NCI-H2227 (cell line): ENCODE measurements at regions not wholly inside any gene's neighbourhood (a gene's known extent, or its start where the extent isn't known, plus 50 kb on each side); places are given as distances from the start of the nearest gene placed in this dataset.

Experiments
- DNase-seq: peaks from one replicate; lab custom pipeline; 2025; ENCODE audit not compliant: unreplicated experiment; lab: John Stamatoyannopoulos, UW

DNA sequence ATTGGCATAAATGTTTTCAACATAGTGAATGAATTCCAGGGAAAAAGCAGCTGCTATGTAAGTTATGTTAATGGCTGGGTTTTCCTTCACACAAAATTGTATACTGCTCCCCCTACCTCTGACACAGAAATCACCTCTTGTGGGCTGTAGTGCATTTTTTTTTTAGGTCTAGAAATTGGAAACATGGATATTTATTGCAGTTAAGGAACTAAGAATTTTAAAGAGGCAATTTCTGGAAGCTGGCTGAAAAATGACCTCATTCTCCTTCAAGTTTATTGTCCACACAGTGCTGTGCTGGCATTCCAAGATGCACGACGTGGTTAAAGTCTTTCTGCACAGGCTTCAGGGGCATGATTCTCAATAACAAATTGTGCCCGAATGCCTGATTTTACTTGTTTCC is 1424.2 kb downstream of the MRPL39 start:
- no peak for DNase-seq

DNA sequence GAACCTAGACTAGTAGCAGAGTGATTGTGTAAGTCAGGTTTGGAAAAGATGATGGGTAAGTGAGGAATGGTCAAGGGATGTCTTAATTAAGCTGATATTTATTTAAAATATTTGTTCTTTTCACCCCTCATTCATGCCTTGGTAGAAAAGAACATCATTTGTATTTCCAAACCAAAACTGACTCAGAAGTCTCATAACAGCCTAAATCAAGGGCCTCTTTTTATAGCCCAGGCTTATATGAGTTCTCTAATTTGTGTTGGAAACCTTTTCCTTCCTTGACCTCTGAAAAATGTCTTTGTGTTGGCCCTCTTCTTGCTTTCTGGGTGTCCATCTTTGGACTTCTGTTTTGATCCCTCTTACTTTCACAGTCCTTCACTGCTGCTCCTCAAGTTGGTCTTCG is 1428.2 kb downstream of the MRPL39 start:
- DNase-seq, result no peak

DNA sequence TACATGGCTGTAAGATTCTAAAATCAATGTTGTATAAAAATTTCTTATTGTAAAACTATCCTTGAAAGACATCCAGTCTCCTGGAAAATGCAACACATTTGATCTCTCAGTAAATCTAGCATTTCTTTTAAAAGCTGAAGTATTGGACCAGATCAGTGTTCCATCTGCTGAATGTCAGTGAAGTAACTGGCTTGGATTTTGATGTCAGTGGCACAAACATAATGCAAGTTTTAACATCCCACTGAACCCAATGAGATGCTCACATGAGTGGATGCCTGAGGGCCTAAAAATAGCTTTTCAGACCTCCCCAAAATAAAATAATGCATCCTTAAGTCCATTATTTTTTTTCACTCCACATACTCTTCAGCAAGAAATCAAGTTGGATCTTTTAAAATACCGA is 1432.2 kb downstream of the MRPL39 start:
- DNase-seq, result no peak

DNA sequence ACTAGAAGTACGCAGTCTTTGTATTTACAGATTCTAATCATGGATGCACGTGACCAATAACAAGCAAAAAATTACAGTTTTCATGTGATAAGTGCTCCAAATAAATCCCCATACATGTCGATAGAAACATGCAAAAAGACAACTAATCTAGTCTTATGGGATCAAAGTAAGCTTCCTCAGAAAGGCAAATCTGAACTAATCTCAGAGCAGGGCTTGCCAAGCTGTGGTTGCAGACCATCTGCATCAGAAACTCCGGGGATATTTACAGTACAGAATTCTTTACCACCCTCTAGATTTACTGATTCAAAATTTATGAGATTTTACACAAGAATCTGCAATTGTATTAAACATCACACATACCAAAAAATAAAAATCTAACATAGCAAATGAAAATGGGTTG is 1435.5 kb downstream of the MRPL39 start:
- no peak for DNase-seq

DNA sequence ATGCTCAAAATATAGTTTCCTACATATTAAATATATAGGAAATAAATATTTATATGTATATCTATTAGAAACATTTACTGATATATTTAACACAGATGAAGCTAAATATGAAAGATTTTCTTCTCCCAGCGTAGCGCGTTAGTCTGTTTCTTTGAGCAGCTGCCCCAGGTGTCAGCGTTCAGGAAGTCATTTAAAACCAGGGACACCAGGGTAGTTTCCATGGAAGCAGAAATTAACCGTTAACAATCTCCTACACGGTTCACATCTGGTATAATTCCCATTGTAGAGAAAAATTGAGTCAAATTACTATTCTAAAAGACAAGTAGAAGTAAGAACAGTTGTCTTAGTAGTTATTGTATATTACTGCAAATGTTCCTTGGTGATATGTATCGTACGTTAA is 1443.7 kb downstream of the MRPL39 start:
- no peak for DNase-seq

DNA sequence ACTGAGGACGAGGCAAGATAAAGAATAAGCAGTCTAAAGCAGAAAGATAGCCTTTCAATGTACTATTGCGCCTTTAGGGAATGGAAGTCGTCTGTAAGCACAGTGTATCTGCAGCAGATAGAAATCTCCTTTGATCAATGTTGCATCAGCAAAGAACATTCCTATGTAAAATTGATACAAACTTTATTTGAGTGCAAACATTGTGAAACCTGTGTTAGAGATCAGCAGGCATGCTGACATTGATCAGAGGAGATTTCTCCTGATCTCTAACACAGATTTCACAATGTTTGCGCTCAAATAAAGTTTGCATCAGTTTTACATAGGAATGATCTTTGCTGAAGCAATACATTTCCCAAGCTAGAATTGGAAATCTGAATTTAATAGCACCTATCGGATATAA is 1446.8 kb downstream of the MRPL39 start:
- DNase-seq, result no peak

DNA sequence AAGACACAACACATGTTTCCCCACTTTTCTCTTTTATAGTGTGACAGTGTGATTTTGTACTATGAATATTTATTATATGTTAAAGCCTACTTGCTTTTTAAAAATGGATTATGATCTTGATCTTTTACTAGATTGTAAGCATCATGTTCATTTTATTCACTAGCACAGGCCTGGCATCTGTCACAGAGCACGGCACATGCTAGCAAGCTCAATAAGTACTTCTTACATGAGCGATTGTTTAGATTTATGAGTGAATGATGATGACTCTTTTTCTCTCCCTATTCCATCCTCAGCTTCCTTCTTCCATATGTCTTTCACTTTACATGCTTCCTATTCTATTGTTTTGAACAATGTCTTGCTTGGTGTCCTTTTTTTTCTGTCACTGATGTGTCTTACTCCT is 1454.1 kb downstream of the MRPL39 start:
- no peak for DNase-seq

DNA sequence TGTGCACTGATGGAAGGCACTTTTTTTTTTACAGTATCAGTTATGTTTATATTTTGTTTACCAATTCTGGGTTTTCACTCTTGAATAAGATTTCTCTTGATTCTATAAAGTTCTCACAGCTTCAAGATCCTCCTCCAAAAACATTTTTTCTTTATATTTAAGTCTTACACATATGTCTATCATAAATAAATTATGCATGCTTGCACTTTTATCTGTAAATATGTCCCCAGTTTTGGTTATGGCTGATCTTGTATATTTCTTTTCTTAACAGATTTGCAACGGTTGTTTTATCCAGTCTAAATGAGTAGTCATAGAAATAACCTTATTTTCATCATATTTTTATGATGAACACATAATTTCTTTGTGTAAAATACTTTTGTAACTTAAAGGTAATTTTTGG is 1456.5 kb downstream of the MRPL39 start:
- DNase-seq, result no peak

DNA sequence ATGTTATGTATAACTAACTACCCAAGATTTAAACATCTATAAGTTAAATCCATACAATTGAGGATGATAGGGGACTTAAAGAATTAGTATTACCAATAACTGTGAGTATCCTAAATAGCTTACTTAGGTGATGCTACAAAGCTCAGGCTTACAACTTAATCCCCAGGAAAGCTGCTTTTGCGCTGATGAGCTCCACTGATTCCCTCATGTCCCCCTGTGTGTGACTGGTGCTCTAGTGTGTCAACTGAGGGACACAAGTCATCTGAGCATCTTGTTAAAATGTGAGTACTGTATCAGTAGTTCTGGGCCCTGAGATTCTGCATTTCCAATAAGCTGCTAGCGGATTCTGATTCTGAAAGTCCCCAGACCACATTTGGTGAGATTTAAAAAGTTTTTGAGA is 1458.8 kb downstream of the MRPL39 start:
- no peak for DNase-seq

DNA sequence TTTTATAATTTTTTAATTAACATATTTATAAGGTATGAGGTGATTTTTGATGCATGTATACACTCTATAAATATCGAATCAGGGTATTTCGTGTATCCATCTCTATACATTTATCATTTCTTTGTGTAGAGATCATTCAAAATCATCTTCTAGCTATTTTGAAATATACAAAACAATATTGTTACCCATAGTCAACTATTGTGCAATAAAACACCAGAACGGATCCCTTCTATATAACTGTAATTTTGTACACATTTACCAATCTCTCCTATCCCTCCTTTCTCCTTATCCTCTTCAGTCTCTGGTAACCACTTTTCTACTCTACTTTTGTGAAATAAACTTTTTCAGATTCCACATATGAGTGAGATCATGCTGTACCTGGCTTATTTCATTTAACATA is 1459.6 kb downstream of the MRPL39 start:
- no peak for DNase-seq

DNA sequence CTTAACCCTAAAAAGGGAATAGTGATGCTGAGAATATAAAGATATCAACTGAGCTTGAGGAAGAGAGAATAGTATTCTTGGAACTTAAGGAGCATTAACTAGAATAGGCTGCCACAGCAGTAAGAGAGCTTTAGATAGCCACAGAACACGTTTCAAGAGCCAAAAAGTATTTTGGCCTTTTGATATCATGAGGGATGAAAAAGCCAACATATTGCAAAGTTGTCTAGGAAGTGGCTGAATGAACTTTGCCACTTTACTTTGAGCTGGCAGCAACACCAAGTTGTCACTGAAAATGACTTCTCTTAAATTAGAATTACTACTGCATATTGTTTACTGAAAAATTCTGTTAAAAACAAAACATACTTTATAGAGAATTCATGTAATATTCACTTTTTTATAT is 1476.2 kb downstream of the MRPL39 start:
- DNase-seq, result no peak

DNA sequence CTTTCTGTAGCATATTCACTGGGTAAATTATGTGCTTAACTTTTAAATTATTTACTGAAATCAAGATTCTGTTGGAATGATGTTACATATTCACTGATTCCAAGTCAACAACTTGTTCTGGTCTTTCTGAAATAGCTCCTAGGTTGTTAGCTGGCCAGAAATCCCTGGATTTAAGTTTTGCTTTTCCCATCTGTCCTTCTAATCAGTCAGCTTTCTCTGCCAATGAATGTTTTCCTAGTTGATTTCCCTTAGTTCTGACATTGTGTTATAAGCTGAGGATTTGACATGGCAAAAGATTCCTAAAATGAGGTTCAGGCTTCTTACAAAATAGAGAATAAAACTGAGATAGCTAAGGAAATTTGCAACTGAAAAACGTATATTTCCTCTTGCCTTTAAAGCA is 1479.6 kb downstream of the MRPL39 start:
- DNase-seq, result no peak

DNA sequence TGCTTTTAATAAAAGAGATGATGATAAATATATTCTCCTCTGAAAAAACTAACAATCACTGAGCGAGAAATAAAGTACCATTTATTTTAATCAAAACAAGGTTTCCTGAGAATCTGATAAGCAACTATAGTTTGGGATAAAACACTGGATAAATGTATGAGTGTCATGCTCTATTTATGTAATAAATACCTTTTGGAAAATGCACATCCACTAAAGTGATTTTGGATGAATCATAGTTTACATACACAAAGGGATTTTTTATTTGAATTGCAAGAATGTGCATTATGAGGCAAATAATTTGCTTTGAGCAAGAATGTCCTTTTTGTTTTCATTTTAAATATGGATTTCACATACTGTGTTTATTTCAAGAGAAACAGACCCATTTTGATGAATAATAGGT is 1483.5 kb downstream of the MRPL39 start:
- no peak for DNase-seq

DNA sequence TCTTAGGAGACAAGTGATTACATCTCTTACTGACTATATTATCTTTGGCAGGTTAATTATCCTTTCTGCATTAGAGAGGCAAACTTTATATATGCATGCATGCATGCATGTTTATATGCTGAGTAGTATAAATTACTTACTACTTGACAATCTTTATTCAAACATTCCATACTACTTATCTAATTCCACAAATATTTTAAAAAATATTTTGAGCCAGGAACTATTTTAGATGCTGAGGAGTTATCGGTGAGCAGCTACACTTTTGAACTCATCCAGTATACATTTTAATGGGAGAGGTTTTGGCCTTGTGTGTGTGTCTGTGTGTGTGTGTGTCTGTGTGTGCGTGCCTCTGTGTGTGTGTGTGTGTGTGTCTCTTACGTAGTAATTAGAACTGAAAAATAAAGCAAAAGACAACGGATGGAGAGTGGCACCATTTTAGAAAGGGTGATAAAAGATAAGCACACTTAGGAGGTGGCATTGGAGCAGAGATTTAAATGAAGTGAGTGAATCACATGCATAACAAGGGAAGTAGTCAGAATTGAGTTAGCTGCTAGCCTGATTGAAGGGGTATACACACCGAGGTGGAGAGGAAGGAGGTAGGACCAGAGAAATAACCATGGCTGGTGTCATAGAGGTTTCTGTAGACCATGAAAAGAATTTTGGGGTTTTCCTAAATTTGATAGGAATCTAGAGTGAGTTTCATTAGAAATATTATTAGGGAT is 1488.4 kb downstream of the MRPL39 start:
- no peak for DNase-seq

DNA sequence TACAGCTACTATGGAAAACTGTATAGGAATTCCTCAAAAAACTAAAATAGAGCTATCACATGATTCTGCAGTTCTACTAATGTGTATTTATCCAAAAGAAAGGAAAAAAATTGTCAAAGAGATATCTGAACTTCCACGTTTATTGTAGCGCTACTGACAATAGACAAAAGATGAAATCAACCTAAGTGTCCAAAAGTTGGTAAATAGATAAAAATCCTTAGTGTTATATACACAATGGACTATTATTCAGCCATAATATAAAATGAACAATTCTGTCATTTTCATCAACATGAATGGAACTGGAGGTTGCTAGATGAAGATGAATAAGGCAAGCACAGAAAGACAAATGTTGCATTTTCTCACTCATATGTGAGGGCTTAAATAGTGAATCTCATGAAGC is 1492.1 kb downstream of the MRPL39 start:
- DNase-seq, result no peak

DNA sequence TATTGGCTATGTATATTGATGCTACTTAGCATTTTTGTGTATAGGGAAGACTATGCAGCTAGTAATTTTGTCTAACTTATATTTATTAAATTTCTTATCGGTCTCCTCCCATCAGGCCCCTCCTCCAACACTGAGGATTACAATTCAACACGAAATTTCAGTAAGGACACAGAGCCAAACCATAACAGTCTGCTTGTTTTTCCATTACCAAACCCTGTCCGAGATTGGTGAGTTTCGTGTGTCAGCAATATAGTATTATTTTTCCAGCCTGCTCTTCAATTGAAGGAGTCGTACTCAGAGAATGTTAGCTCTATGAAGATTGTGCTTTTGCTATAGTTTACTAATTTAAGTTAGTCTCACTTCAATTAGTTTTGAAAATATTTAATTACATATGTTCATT is 1495.3 kb downstream of the MRPL39 start:
- no peak for DNase-seq

DNA sequence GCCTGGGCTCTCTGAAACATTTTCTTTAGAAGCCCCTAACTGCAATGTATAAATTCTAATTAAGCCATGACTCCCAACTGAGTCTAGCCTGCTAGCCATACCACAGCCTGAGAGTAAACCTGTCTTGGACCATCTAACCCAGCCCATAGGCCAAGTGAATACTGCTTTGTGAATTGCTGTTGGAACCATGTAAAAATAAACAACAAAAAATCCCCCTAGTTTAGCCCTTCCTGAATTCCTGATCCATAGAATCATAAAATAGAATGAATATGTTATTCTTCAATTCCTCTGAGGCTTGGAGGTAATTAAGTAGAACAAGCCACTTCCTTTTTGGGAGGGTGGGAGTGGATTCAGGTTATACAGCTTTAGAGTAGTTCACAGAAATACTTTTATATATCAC is 1496.4 kb downstream of the MRPL39 start:
- DNase-seq, result no peak

DNA sequence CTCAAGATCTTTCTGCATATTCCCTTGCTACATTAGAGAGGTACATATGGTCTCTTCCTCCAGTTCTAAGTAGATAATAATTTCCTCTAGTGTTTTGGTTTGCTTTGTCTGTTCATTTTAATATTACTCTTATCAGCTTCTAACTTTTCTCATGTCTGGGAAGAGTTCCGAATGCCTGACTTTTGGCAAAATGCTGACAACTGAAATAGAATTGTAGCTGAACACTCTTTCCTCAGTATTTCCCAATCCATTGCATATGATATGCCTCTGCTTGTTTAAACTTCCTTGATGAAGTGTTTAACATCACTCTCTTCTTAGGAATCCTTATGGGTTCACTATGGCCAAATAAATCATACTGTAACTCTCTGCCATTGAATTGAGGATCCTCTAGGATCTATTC is 1510.1 kb downstream of the MRPL39 start:
- no peak for DNase-seq

DNA sequence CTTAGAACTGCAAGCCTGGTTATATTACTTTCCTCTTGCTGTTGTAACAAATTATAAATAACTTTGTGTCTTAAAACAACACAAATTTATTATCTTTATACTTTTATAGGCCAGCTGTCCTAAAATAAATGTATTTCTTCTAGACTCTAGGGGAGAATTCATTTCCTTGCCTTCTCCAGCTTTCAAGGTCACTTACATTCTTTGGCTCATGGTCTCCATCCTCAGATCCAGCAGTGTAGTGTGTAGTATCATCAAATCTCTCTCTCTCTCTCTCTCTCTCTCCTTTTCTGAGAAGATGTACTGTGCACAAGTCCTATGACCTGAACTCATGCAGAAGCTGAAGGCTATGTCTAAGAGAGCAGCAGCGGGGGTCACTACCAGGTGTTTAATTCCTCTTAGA is 1510.6 kb downstream of the MRPL39 start:
- DNase-seq, result no peak

DNA sequence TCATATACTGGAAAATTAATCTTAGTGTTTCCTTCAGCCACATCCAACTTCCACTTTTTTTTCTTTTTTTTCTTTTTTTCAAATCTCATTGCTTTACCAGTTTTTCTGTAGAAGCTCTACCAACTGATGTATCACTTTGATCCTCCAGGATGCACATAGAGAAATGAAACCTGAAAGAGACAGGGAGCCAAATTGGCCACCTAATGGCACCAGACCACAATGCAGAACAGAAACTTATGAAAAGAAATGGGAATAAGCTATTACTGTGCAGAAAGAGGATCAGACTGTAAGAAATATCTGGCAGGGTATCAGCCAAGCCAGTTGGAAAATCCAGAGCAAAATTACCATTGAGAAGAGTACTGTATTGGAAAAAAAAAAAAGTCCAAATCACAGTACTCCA is 1514.2 kb downstream of the MRPL39 start:
- no peak for DNase-seq

DNA sequence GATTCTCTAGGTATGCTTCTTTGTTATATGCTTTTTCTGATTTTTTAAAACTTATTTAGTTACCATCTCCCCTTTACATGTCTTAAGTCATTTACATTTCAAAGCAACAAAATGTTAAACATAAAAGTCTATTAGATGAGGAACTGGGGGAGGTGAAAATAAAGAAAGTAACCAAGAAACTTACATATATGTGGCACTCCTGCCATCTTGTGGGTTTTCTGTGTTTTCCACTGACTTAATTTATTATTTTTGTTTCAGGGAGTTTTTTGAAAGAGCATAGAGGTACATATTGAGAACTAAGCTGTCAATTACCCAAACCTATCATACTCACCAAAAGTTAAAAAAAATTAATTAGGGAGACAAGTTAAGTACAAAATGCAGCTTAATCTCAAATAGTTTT is 1531.1 kb downstream of the MRPL39 start:
- DNase-seq, result no peak

DNA sequence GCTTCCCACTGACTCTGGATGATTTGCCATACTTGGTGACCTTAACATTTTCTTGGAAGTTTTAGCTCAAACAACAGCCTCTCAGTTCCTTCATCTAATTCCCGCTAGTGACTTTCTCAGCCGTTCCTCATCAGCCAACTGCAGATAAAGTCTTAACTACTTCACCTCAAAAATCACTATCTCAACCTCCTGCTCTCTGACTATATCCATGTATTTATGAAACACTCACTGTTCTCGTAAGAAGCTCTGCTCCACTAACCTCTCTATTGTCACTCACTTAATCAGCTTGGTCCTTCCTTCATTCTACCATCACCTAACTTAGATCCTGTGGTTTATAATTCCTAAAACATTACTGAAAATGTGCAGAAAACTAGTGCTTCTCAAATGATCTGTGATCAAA is 1551.6 kb downstream of the MRPL39 start:
- no peak for DNase-seq

DNA sequence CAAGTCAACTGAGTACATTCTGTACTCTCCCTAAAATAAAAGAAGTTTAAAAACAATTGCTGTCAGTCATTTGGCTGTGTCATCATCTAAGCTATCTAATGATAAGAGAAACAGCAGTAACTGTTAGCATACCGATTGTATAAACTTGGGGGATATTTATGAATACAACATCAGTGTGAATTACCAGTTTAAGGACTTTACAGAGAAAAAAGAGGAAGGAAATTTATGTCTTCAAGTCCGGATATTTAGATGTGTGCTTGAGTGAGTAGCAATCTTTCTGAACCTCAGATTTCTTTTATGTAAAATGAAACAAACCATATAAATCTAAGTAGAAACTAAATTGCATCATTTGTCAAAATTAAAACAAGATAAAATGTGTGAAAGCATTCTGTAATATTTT is 1557.0 kb downstream of the MRPL39 start:
- no peak for DNase-seq
